Esophagus (tissue), 2 donors: ENCODE measurements at regions not wholly inside any gene's neighbourhood (a gene's known extent, or its start where the extent isn't known, plus 50 kb on each side); places are given as distances from the start of the nearest gene placed in this dataset.

Experiments used
- H3K27ac ChIP-seq, 2 donors: one replicate each; pipeline ENCODE4 v1.5.1; 2013; ENCODE audit warnings: low read depth in 2 of 2, mild to moderate bottlenecking in 2 of 2, inconsistent platforms in 1 of 2, low read length in 1 of 2, moderate library complexity in 1 of 2
- H3K27me3 ChIP-seq, 2 donors: one replicate each; pipeline ENCODE4 v1.6.1; 2013; ENCODE audit warnings: low read length in 2 of 2, control low read depth in 1 of 2, mild to moderate bottlenecking in 1 of 2; ENCODE audit not compliant: insufficient read depth in 2 of 2, control insufficient read depth in 1 of 2
- H3K36me3 ChIP-seq, 2 donors: one replicate each; pipeline ENCODE4 v1.6.1; 2013; ENCODE audit warnings: low read length in 1 of 2; ENCODE audit not compliant: control insufficient read depth in 2 of 2, insufficient read depth in 2 of 2
- H3K4me1 ChIP-seq, 2 donors: one replicate each; pipeline ENCODE4 v1.6.1; 2013; ENCODE audit warnings: low read length in 1 of 2; ENCODE audit not compliant: control insufficient read depth in 2 of 2, insufficient read depth in 2 of 2
- H3K4me3 ChIP-seq, 2 donors: one replicate each; pipeline ENCODE4 v1.5.1; 2013; ENCODE audit warnings: low read length in 2 of 2, mild to moderate bottlenecking in 2 of 2, low read depth in 1 of 2, moderate library complexity in 1 of 2
- H3K9me3 ChIP-seq, 2 donors: one replicate each; pipeline ENCODE4 v1.6.1; 2013; ENCODE audit warnings: mild to moderate bottlenecking in 2 of 2, low read depth in 1 of 2, low read length in 1 of 2, moderate library complexity in 1 of 2; ENCODE audit not compliant: control insufficient read depth in 2 of 2, insufficient read depth in 1 of 2
- WGBS, 2 donors: extraction: QIAGEN DNeasy Blood & Tissue Kit; methylation state at CpG; one replicate each; pipeline ENCODE4 v1.1.7; 2013; 5-methylcytosine and 5-hydroxymethylcytosine counted together
- donor health status: healthy with polysubstance abuse.
- donor health status: Bipolar disorder and iron deficiency.

DNA sequence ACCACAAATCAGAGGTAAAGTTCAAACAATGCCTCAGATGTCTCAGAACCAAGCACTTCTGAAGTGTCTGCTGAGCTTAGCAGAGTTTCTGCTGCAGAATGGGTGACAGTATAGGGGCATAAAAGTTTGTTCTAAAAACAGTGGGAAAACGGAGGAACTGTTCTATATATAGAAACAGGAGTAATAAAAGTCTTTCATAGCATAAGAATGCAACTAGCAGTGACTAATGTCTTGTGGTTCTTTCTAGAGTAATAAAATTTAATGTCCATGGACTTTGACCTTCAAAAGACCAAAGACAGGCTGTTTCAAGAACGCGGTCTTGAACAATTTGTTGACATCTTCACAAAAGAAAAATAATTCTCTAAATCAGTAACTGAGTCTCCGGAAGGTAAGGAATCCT, 107.5 kb upstream of the FAR2 start:
- H3K4me3 ChIP-seq, result no peak overlapping the region
- H3K27ac ChIP-seq, result no peak overlapping the region
- H3K4me1 ChIP-seq, result no peaks in the 10 kb centered on the region
- no peaks in the 10 kb centered on the region for H3K9me3 ChIP-seq
- no peaks in the 10 kb centered on the region for H3K27me3 ChIP-seq
- no peaks in the 10 kb centered on the region for H3K36me3 ChIP-seq
- WGBS, 2 donors, result 40 to 51% methylated on average over 4 of the region's 4 CpGs

DNA sequence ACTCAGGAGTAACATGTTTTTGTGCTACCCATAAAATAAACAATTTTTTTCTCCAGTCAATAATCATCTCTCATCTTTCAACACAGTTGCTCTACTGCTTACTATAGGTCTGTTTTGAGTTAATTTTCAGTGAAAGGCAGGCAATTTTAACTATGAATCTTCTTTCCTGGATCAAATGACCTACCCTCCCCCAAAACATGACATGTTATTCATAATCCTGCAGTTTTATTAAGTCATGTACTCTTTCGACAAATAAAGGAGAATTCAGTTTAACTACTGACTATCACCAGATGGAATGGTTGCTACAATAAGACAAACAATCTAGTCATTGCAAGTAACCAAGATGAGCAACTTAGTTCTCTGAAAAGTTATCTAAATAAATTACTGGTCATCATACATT, 106.0 kb upstream of the FAR2 start:
- H3K36me3 ChIP-seq, result no peaks in the 10 kb centered on the region
- no peak overlapping the region for H3K27ac ChIP-seq
- no peaks in the 10 kb centered on the region for H3K27me3 ChIP-seq
- H3K4me3 ChIP-seq, result no peak overlapping the region
- H3K4me1 ChIP-seq, result no peaks in the 10 kb centered on the region
- no peaks in the 10 kb centered on the region for H3K9me3 ChIP-seq
- WGBS, 2 donors, result 69 to 73% methylated on average over 1 of the region's 1 CpG

DNA sequence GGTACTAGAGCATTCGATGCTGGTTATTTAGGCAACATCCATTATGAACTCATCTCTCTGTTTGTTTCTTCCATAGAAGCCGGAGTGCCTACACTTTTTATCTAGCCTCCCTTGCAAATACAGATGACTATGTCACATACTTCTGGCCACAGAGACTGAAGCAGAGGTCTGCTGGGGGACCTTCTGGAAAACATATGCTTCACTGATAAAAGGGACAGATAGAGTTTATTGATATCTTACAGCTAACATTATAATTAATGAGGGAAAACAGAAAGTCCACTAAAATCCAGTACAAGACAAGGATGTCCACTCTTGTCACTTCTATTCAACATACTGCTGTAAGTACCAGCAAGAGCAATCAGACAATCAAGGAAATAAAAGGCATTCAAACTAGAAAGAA, 104.3 kb upstream of the FAR2 start:
- no peaks in the 10 kb centered on the region for H3K9me3 ChIP-seq
- H3K36me3 ChIP-seq, result no peaks in the 10 kb centered on the region

DNA sequence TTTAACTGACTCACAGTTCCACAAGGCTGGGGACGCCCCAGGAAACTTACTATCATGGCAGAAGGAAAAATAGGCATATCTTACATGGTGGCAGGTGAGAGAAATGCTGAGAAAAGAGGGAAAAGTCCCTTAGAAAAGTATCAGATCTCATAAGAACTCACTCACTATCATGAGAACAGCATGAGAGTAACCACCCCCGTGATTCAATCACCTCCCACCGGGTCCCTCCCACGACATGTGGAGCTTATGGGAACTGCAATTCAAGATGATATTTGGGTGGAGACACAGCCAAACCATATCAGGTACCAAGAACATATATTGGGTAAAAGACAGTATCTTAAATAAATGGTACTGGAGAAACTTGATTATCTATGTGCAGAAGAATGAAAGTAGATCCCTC, 100.3 kb upstream of the FAR2 start:
- 70 to 73% methylated on average over 4 of the region's 4 CpGs for WGBS, 2 donors
- H3K27ac ChIP-seq, result no peak overlapping the region
- H3K36me3 ChIP-seq, result no peaks in the 10 kb centered on the region

More for the DNA sequence above, 104.3 kb upstream of the FAR2 start:
- H3K4me3 ChIP-seq, result no peak overlapping the region
- H3K4me1 ChIP-seq, result no peaks in the 10 kb centered on the region
- H3K27ac ChIP-seq, result no peak overlapping the region
- no peaks in the 10 kb centered on the region for H3K27me3 ChIP-seq
- WGBS, 2 donors, result 17 to 46% methylated on average over 2 of the region's 2 CpGs

DNA sequence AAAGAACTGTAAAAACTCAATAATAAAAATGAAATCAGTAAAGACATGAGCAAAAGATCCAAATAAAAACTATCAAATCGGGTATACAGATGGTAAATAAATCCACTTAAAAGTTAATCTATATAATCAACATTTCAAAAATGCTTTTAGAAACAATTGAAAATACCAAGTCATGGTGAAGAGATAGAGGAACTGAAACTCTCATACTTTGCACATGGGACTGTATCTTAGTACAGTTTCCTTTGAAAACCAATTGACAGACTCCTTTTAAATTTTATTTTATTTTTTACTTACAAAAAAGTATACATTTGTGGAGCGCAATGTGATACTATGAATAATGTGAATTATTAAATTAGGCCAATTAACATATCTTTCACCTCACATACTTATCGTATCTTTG, 98.6 kb upstream of the FAR2 start:
- WGBS, 2 donors, result 31 to 63% methylated on average over 3 of the region's 3 CpGs
- Histone ChIP-seq H3K9me3 (no peaks in the 10 kb centered on the region), H3K4me3 (no peak overlapping the region)

More for the DNA sequence above, 100.3 kb upstream of the FAR2 start:
- H3K9me3 ChIP-seq, result no peaks in the 10 kb centered on the region
- no peaks in the 10 kb centered on the region for H3K4me1 ChIP-seq
- H3K4me3 ChIP-seq, result no peak overlapping the region
- no peaks in the 10 kb centered on the region for H3K27me3 ChIP-seq

DNA sequence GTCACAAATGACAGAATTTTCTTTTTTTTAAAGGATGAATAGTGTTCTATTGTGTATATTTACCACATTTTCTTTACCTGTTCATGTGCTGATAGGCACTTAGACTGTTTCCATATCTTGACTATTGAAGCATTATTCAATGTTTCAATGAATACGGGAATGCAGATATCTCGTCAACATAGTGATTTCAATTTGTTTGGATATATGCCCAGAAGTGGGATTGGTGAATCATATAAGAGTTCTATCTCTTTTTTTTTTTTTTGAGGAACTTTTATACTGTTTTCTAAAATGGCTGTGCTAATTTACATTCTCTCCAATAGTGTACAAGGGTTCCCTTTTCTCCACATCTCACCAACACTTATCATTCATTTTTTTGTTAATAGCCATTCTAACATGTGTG, 97.9 kb upstream of the FAR2 start:
- H3K4me1 ChIP-seq, result no peaks in the 10 kb centered on the region
- no peaks in the 10 kb centered on the region for H3K9me3 ChIP-seq
- H3K27ac ChIP-seq, result no peak overlapping the region
- no peak overlapping the region for H3K4me3 ChIP-seq
- WGBS, 2 donors, result 85 to 87% methylated on average over 2 of the region's 2 CpGs
- no peaks in the 10 kb centered on the region for H3K27me3 ChIP-seq
- H3K36me3 ChIP-seq, result no peaks in the 10 kb centered on the region

More for the DNA sequence above, 98.6 kb upstream of the FAR2 start:
- no peak overlapping the region for H3K27ac ChIP-seq
- no peaks in the 10 kb centered on the region for H3K36me3 ChIP-seq
- H3K4me1 ChIP-seq, result no peaks in the 10 kb centered on the region
- no peaks in the 10 kb centered on the region for H3K27me3 ChIP-seq

DNA sequence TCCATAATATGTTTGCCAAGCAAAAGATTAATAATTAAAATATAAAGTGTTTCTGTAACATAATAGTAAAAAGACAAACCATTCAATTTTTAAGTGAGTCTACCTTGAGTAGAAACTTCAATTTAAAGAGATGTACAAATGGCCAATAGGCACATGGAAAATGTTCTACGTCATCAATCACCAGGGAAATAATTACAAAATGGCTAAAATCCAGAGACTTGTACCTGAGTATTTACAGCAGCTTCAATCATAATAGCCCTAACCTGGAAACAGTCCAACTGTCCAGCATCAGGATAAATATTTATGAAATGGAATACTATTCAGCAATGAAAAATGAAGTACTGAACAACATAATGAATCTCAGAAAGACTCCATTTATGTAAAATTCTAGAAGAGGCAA, 95.5 kb upstream of the FAR2 start:
- H3K36me3 ChIP-seq, result no peaks in the 10 kb centered on the region
- no peaks in the 10 kb centered on the region for H3K4me1 ChIP-seq
- 93% methylated on average over 1 of the region's 1 CpG for WGBS, 2 donors
- H3K27me3 ChIP-seq, result no peaks in the 10 kb centered on the region
- H3K9me3 ChIP-seq, result no peaks in the 10 kb centered on the region
- no peak overlapping the region for H3K4me3 ChIP-seq
- no peak overlapping the region for H3K27ac ChIP-seq

DNA sequence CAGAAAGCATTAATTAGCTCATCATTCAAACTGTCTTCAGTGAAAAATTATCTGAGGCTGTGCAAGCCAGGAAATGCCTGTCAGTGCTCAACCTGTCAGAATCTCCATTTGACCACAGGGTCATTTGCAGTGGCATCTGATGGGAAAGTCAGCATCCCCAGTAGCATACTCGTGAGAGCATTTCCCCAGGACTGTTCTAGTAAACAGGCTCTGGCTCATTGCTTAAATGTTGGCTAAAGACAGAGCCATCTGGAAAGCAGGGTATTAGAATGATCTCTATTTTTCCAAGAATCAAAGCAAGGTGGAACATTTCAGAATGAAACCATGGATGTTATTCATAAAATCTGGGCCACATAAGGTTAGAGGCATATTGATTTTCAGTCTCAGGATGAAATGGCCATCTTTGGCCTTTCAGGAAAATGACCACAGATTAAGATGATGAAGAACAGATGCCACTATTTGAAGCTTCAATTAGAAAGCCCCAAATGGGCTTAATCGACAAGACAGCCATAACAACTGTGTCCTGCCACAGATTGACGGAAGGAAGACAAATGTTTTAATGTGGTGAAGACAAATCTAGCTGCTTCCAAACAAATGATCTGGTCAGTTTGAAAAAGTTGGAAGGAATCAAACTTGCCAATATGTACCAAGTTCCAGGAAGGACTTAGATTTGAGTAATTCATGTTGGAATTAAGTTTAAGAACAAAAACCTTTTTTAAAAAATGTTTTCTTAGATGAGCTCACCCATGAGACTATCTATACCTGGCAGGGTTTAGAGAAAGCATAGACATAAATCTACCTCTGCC, 94.0 kb upstream of the FAR2 start:
- Histone ChIP-seq H3K4me3 (no peak overlapping the region), H3K27ac (no peak overlapping the region), H3K36me3 (no peaks in the 10 kb centered on the region), H3K27me3 (no peaks in the 10 kb centered on the region), H3K9me3 (no peaks in the 10 kb centered on the region), H3K4me1 (no peaks in the 10 kb centered on the region)
- WGBS, 2 donors, result 53 to 62% methylated on average over 3 of the region's 3 CpGs

DNA sequence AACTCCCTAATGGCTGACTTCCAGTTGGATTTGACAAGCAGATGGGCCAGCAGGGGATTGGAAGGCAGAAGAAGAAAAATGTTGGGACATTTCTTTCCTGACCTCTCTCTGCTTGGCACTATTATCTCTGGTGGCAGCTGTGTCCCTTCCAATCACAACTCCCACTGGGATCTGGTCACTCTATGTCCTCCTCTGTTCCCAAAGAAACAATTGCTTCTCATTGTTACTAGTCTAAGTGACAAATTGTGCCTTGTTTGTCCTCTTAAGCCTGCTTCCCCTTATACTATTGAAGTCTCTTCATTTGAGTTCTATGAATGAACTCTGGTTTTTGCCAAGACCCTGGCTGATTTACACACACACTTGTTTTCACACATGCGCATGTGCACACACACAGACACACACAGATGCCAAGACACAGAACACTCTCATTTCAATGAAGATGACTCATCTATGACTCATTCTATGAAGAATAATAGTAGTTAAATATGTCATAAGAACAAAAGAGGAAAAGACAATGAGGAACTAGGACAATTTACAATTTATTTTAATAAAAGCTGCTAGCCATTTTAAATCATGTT, 83.0 kb upstream of the FAR2 start:
- Histone ChIP-seq H3K4me3 (no peak overlapping the region), H3K27ac (no peak overlapping the region), H3K9me3 (no peaks in the 10 kb centered on the region), H3K36me3 (no peaks in the 10 kb centered on the region), H3K27me3 (no peaks in the 10 kb centered on the region), H3K4me1 (no peaks in the 10 kb centered on the region)
- WGBS, 2 donors, result 33 to 52% methylated on average over 1 of the region's 1 CpG

DNA sequence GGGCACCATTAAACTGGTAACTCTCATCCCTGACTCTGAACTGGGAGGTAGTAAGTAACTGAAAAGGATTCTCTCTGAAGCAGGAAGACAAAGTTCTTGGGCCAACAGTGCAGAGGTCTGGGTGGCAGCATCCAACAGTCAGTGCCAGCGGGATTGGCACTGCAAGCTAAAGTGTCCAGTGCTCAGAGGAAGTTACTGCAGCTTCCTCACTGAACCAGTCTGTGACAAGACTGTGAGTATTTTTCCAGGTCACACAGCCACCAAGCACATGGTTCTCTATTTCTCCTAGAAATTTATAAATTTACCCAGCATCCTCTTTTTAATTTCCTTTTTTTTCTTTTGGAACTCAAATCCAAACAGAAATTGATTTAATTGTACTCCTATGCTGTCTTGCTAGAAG, 81.6 kb upstream of the FAR2 start:
- no peak overlapping the region for H3K27ac ChIP-seq
- no peak overlapping the region for H3K4me3 ChIP-seq
- no peaks in the 10 kb centered on the region for H3K27me3 ChIP-seq
- H3K36me3 ChIP-seq, result no peaks in the 10 kb centered on the region
- no peaks in the 10 kb centered on the region for H3K4me1 ChIP-seq
- WGBS, 2 donors, result 90 to 91% methylated on average over 1 of the region's 1 CpG
- H3K9me3 ChIP-seq, result no peaks in the 10 kb centered on the region
